Daoy (cell line): ENCODE measurements at regions not wholly inside any gene's neighbourhood (a gene's known extent, or its start where the extent isn't known, plus 50 kb on each side); places are given as distances from the start of the nearest gene placed in this dataset.
A peak's percentile ranks its signal among the peaks of the same experiment; 100 is the strongest.
"Not testable (repeated sequence)": the region's sequence is repeated elsewhere in the genome, so short reads cannot be mapped to it uniquely, and the experiment has no call there.

Source experiments
- DNase-seq: peaks from one replicate; pipeline ENCODE4 v3.0.0-alpha.2; 2015; ENCODE audit warnings: low read depth

GRCh38 chr4:177494791-177495190 is 52.6 kb upstream of the AGA start:
- DNase-seq, result no peak

- not testable (repeated sequence) for DNase-seq
Measured at GRCh38 chr4:177495626-177496025, 53.4 kb upstream of the AGA start.

GRCh38 chr4:177499537-177499936 is 57.3 kb upstream of the AGA start:
- no peak for DNase-seq

GRCh38 chr4:177505171-177505615 is 63.0 kb upstream of the AGA start:
- no peak for DNase-seq

- no peak for DNase-seq
Measured at GRCh38 chr4:177508662-177509061, 66.4 kb upstream of the AGA start.

- no peak for DNase-seq
Measured at GRCh38 chr4:177509226-177509745, 67.0 kb upstream of the AGA start.

GRCh38 chr4:177511611-177512010 is 69.4 kb upstream of the AGA start:
- no peak for DNase-seq

GRCh38 chr4:177512646-177513045 is 70.4 kb upstream of the AGA start:
- DNase-seq, result no peak

- no peak for DNase-seq
Measured at GRCh38 chr4:177517862-177518261, 75.6 kb upstream of the AGA start.

- DNase-seq, result no peak
Measured at GRCh38 chr4:177519481-177520260, 77.4 kb upstream of the AGA start.

GRCh38 chr4:177528620-177529019 is 86.4 kb upstream of the AGA start:
- peak; percentile 3 for DNase-seq

GRCh38 chr4:177530561-177530960 is 88.3 kb upstream of the AGA start:
- DNase-seq, result no peak

GRCh38 chr4:177532358-177532757 is 90.1 kb upstream of the AGA start:
- DNase-seq, result no peak

- DNase-seq, result not testable (repeated sequence)
Measured at GRCh38 chr4:177534841-177535240, 92.6 kb upstream of the AGA start.

GRCh38 chr4:177546745-177547144 is 104.5 kb upstream of the AGA start:
- DNase-seq, result no peak

- no peak for DNase-seq
Measured at GRCh38 chr4:177547985-177548384, 105.7 kb upstream of the AGA start.

GRCh38 chr4:177555007-177555574 is 112.9 kb upstream of the AGA start:
- peak; percentile 8 for DNase-seq

GRCh38 chr4:177557416-177557815 is 115.2 kb upstream of the AGA start:
- DNase-seq, result no peak

GRCh38 chr4:177558995-177559394 is 116.8 kb upstream of the AGA start:
- DNase-seq, result no peak

- DNase-seq, result no peak
Measured at GRCh38 chr4:177562163-177562562, 119.9 kb upstream of the AGA start.

- DNase-seq, result no peak
Measured at GRCh38 chr4:177562859-177563258, 120.6 kb upstream of the AGA start.

GRCh38 chr4:177566691-177567090 is 124.5 kb upstream of the AGA start:
- DNase-seq, result no peak

GRCh38 chr4:177568931-177569330 is 126.7 kb upstream of the AGA start:
- DNase-seq, result no peak
